Testis (tissue), 2 donors: ENCODE measurements at regions not wholly inside any gene's neighbourhood (a gene's known extent, or its start where the extent isn't known, plus 50 kb on each side); places are given as distances from the start of the nearest gene placed in this dataset.

Experiments used
- DNase-seq: peaks from one replicate; pipeline ENCODE4 v3.0.0-alpha.2; 2019
- H3K27ac ChIP-seq, 2 donors: fragments of 200-600 bp; sonication (generic); one replicate each; pipeline ENCODE4 v1.5.1; 2019
- H3K27me3 ChIP-seq: fragments of 200-600 bp; sonication (generic); one replicate; pipeline ENCODE4 v1.5.1; 2019
- H3K36me3 ChIP-seq: fragments of 200-600 bp; sonication (generic); one replicate; pipeline ENCODE4 v1.5.1; 2017; ENCODE audit warnings: low read depth; ENCODE audit errors: missing control alignments
- H3K4me1 ChIP-seq: fragments of 200-600 bp; sonication (generic); one replicate; pipeline ENCODE4 v1.5.1; 2019
- H3K4me3 ChIP-seq, 2 donors: fragments of 200-600 bp; sonication (generic); one replicate each; pipeline ENCODE4 v1.5.1; 2017 to 2019
- H3K9me3 ChIP-seq: fragments of 200-600 bp; sonication (generic); one replicate; pipeline ENCODE4 v1.5.1; 2017
- POLR2A ChIP-seq: fragments of 450-650 bp; IDR thresholded peaks from one replicate; pipeline ENCODE4 v1.6.1; 2017; ENCODE audit warnings: antibody characterized with exemption, mild to moderate bottlenecking, moderate library complexity
- WGBS, 2 donors: methylation state at CpG; one replicate each; pipeline ENCODE4 v1.1.5; 2018; 5-methylcytosine and 5-hydroxymethylcytosine counted together
- intact Hi-C: fragments of 100-400 bp; cut with DNase I; formaldehyde crosslinking; loops from one replicate; pipeline ENCODE4 v1.15.1; 2023; ENCODE audit warnings: low total_unique reads
- TF ChIP-seq, protein P1 (sequence below), 3 experiments: fragments of 450-650 bp in 2 of 3; fragments of 200-600 bp in 1 of 3; sonication (generic) in 1 of 3; IDR thresholded peaks; one replicate each; pipeline ENCODE4 v1.5.1; 2016 to 2019; ENCODE audit warnings: antibody characterized with exemption in 3 of 3, mild to moderate bottlenecking in 2 of 3, moderate library complexity in 1 of 3

DNA sequence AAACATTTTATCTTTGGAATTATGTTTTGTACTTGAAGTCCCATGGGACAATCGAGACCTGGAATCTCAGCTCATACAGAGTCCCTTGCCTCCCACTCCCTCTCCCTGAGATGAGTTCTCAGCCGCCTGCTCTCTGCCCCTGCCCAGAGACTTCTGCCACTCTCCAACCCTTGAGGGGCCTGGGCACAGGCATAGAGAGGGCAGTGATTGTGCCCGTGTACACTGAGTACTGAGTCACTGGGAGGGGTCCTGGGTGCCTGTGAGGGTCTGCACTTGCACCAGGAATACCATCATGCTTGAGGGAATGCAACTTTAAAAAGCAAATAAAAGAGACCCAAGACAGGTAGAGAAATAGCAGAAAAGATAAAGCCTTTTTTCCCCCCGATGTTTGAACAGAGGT is 453.8 kb upstream of the HS3ST5 start:
- Histone ChIP-seq H3K27me3 (no peaks in the 10 kb centered on the region), H3K4me3 (no peak overlapping the region), H3K4me1 (no peaks in the 10 kb centered on the region), H3K36me3 (no peaks in the 10 kb centered on the region), H3K27ac (no peak overlapping the region), H3K9me3 (no peaks in the 10 kb centered on the region)
- intact Hi-C loops: no loop called here
- TF ChIP-seq, protein P1, sequence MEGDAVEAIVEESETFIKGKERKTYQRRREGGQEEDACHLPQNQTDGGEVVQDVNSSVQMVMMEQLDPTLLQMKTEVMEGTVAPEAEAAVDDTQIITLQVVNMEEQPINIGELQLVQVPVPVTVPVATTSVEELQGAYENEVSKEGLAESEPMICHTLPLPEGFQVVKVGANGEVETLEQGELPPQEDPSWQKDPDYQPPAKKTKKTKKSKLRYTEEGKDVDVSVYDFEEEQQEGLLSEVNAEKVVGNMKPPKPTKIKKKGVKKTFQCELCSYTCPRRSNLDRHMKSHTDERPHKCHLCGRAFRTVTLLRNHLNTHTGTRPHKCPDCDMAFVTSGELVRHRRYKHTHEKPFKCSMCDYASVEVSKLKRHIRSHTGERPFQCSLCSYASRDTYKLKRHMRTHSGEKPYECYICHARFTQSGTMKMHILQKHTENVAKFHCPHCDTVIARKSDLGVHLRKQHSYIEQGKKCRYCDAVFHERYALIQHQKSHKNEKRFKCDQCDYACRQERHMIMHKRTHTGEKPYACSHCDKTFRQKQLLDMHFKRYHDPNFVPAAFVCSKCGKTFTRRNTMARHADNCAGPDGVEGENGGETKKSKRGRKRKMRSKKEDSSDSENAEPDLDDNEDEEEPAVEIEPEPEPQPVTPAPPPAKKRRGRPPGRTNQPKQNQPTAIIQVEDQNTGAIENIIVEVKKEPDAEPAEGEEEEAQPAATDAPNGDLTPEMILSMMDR (IDR thresholded peaks at IDR 0.05): no peak
- TF ChIP-seq POLR2A: no peak
- no peak for DNase-seq
- 68 to 70% methylated on average over 4 of the region's 4 CpGs for WGBS, 2 donors

DNA sequence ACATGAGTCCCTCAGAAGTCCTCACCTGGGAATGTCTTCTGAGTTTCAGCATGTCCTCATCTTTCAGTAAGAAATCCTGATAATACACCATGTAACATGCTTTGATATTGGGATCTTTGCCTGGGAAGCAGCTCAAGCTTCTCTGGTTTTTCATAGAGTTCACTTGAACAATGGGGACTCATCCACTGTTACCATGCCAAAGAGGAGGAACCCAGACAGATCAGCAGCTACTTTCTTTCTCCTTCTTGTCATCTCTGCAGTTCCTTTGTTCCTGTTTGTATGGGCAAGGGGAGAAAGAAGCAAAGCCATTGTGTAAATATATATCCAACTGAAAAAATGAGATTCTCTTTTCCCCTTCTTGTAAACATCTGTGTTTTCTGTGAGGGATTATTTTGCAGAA is 450.6 kb upstream of the HS3ST5 start:
- Histone ChIP-seq H3K27ac (no peak overlapping the region), H3K27me3 (no peaks in the 10 kb centered on the region), H3K36me3 (no peaks in the 10 kb centered on the region), H3K4me3 (no peak overlapping the region), H3K4me1 (no peaks in the 10 kb centered on the region), H3K9me3 (no peaks in the 10 kb centered on the region)
- TF ChIP-seq POLR2A: no peak
- TF ChIP-seq, protein P1 (IDR thresholded peaks at IDR 0.05): no peak
- DNase-seq: no peak
- intact Hi-C loops: no loop called here

DNA sequence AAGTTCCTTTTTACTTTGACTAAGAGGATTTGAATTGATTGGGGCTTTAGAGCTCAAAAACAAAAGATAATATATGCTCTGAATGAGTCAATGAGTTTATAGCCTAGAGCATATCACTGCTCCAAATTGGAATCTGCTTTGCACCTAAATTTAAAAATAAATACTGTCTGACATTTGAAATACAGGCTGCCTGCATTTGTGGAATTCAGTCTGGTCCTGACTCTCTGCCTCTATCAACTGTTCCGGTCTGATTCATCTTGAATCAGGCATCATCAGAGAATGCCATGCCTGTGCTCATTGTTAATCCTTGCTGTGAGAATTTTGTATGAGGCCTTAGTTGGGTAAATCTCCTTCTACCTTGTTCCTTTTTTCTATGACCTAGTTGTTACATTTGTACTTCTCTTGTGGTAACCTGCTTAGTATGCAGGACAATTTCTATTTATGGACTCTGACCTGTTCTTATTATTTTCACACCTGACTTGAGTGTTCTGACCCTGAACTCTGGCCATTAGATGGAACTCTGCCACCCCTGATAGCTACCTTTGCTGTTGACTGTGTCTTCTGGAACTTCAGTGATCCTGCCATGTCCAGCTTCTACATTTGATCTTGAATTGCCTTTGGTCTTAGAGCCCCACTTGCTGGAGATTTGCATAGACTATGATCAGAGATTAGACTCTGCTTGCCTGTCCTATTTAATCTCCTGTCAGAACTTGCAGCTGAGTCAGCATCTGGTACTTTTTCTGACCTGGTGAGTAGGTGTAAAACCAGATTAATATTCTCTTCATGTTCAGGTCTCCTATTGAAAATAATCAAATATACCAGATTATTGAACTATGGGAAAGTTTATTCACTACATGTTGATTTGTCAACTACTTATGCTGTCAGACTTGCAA is 442.7 kb upstream of the HS3ST5 start:
- H3K27me3 ChIP-seq: no peaks in the 10 kb centered on the region
- no peak for DNase-seq
- WGBS, 2 donors: 81 to 100% methylated on average over 1 of the region's 1 CpG
- H3K4me3 ChIP-seq: no peak overlapping the region
- no peak for TF ChIP-seq POLR2A
- TF ChIP-seq, protein P1 (IDR thresholded peaks at IDR 0.05): no peak
- no peak overlapping the region for H3K27ac ChIP-seq
- H3K9me3 ChIP-seq: no peaks in the 10 kb centered on the region
- no peaks in the 10 kb centered on the region for H3K36me3 ChIP-seq
- H3K4me1 ChIP-seq: no peaks in the 10 kb centered on the region
- intact Hi-C loops: no loop called here

DNA sequence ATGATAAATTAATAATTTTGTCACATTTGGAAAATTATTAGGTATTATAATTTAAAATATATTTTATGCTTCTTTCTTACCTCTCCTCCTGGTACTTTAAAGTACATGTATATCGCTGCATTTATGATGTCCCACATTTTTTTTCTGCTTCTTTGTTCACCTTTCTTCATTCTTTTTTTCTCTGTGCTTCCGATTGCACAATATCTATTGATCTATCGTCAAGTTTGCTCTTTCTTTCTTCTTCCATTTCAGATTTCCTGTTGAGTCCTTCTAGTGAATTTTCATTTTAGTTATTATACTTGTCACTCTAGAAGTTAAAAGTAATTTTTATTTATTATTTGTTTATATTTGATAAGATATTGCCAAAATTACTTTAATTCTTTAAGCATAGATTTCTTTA is 441.0 kb upstream of the HS3ST5 start:
- Histone ChIP-seq H3K4me3 (no peak overlapping the region), H3K27me3 (no peaks in the 10 kb centered on the region), H3K27ac (no peak overlapping the region), H3K4me1 (no peaks in the 10 kb centered on the region), H3K9me3 (no peaks in the 10 kb centered on the region), H3K36me3 (no peaks in the 10 kb centered on the region)
- no peak for DNase-seq
- intact Hi-C loops: no loop called here
- no peak for TF ChIP-seq POLR2A
- TF ChIP-seq, protein P1 (IDR thresholded peaks at IDR 0.05): no peak
- 76 to 79% methylated on average over 3 of the region's 3 CpGs for WGBS, 2 donors

DNA sequence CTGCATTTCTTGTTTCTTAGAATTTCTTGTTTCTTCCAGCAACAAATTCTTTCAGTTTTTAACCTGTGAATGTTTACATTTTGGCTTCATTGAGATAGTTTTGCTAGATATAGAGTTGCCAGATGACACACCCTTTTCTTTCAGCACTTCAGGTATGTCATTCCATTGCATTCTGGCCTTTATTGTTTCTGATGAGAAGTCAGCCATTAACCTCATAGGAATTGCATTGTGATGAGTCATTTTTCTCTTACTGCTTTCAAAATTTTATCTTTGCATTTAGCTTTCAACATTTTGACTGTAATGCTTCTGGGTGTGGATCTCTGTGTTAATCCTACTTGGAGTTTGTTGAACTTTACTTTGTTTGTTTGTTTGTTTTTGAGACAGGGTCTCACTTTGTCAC is 440.3 kb upstream of the HS3ST5 start:
- Histone ChIP-seq H3K36me3 (no peaks in the 10 kb centered on the region), H3K27ac (no peak overlapping the region), H3K27me3 (no peaks in the 10 kb centered on the region), H3K9me3 (no peaks in the 10 kb centered on the region), H3K4me1 (no peaks in the 10 kb centered on the region), H3K4me3 (no peak overlapping the region)
- intact Hi-C loops: no loop called here
- DNase-seq: no peak
- TF ChIP-seq, protein P1 (IDR thresholded peaks at IDR 0.05): no peak
- TF ChIP-seq POLR2A: no peak
